T-helper 17 cell (primary cell): ENCODE measurements at regions not wholly inside any gene's neighbourhood (a gene's known extent, or its start where the extent isn't known, plus 50 kb on each side); places are given as distances from the start of the nearest gene placed in this dataset.

Source experiments
- ATAC-seq: fragments of 150-1000 bp; cut with Tn5 transposase; 2 replicates; pipeline ENCODE4 v1.10.0; 2021; ENCODE audit warnings: mild to moderate bottlenecking, moderate library complexity
- DNase-seq, 3 donors: peaks; one replicate each; pipeline versions ENCODE4 v3.0.0 to v3.0.0-alpha.2; 2020 to 2021
- H3K9me3 ChIP-seq: one replicate; pipeline ENCODE4 v1.7.0; 2013; ENCODE audit warnings: low read length, mild to moderate bottlenecking; ENCODE audit not compliant: control insufficient read depth, poor library complexity, severe bottlenecking
- H3K27ac Mint-ChIP-seq: one replicate; pipeline ENCODE4 v1.8.0; 2022; ENCODE audit warnings: mild to moderate bottlenecking, moderate library complexity, mixed read lengths
- H3K27me3 Mint-ChIP-seq: one replicate; pipeline ENCODE4 v1.8.0; 2022; ENCODE audit warnings: mixed read lengths
- H3K36me3 Mint-ChIP-seq: one replicate; pipeline ENCODE4 v1.8.0; 2022; ENCODE audit warnings: low read depth, mixed read lengths
- H3K4me1 Mint-ChIP-seq: one replicate; pipeline ENCODE4 v1.8.0; 2022; ENCODE audit warnings: mild to moderate bottlenecking, mixed read lengths
- H3K4me3 Mint-ChIP-seq: one replicate; pipeline ENCODE4 v1.8.0; 2022; ENCODE audit warnings: mild to moderate bottlenecking, moderate library complexity, mixed read lengths

GRCh38 chr15:93852761-93853160, 378.6 kb upstream of the MCTP2 start:
- no peak for ATAC-seq
- no peaks in the 10 kb centered on the region for H3K27me3 Mint-ChIP-seq
- no peaks in the 10 kb centered on the region for H3K4me1 Mint-ChIP-seq
- DNase-seq = no peak
- no peak overlapping the region for H3K4me3 Mint-ChIP-seq
- no peaks in the 10 kb centered on the region for H3K36me3 Mint-ChIP-seq
- H3K27ac Mint-ChIP-seq = no peak overlapping the region
- no peaks in the 10 kb centered on the region for H3K9me3 ChIP-seq

GRCh38 chr15:93848490-93848889, 382.9 kb upstream of the MCTP2 start:
- H3K4me1 Mint-ChIP-seq = no peaks in the 10 kb centered on the region
- H3K4me3 Mint-ChIP-seq = no peak overlapping the region
- H3K9me3 ChIP-seq = no peaks in the 10 kb centered on the region
- H3K36me3 Mint-ChIP-seq = no peaks in the 10 kb centered on the region
- no peaks in the 10 kb centered on the region for H3K27me3 Mint-ChIP-seq
- no peak for ATAC-seq
- no peak overlapping the region for H3K27ac Mint-ChIP-seq
- DNase-seq = no peak

- Mint-ChIP-seq H3K27me3 (no peaks in the 10 kb centered on the region), H3K4me1 (no peaks in the 10 kb centered on the region), H3K27ac (no peak overlapping the region), H3K36me3 (no peaks in the 10 kb centered on the region), H3K4me3 (no peak overlapping the region)
- no peaks in the 10 kb centered on the region for H3K9me3 ChIP-seq
- no peak for DNase-seq
- ATAC-seq = no peak
Measured at GRCh38 chr15:93848076-93848475, 383.3 kb upstream of the MCTP2 start.

GRCh38 chr15:93846148-93846547, 385.2 kb upstream of the MCTP2 start:
- no peaks in the 10 kb centered on the region for H3K27me3 Mint-ChIP-seq
- no peaks in the 10 kb centered on the region for H3K36me3 Mint-ChIP-seq
- H3K4me3 Mint-ChIP-seq = no peak overlapping the region
- no peak overlapping the region for H3K27ac Mint-ChIP-seq
- DNase-seq = no peak
- no peak for ATAC-seq
- no peaks in the 10 kb centered on the region for H3K9me3 ChIP-seq
- no peaks in the 10 kb centered on the region for H3K4me1 Mint-ChIP-seq

GRCh38 chr15:93837450-93837849, 393.9 kb upstream of the MCTP2 start:
- no peaks in the 10 kb centered on the region for H3K4me1 Mint-ChIP-seq
- H3K36me3 Mint-ChIP-seq = no peaks in the 10 kb centered on the region
- DNase-seq = no peak
- H3K4me3 Mint-ChIP-seq = no peak overlapping the region
- H3K27me3 Mint-ChIP-seq = peaks cover 17% of the 10 kb centered on the region
- no peak overlapping the region for H3K27ac Mint-ChIP-seq
- H3K9me3 ChIP-seq = no peaks in the 10 kb centered on the region
- no peak for ATAC-seq

DNA sequence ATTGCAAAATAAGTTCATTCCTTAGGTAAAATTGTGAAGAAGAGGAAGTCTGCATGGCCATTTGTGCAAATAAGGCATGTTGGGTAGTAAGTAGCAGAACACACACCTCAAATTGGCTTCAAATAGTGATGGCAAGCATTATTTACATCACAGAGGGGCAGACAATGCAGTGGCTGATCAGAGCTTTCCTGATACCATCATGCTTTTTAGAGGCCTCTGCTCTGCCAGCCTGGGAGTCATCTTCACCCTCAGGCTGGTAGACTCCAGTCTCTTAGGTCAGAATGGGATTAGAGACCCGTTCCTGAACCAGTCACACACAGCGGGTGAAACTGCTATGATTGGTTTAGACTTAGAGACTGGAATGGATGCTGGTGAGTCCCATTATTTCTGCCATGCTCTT, 396.0 kb upstream of the MCTP2 start:
- no peak overlapping the region for H3K27ac Mint-ChIP-seq
- no peaks in the 10 kb centered on the region for H3K36me3 Mint-ChIP-seq
- ATAC-seq = no peak
- DNase-seq = no peak
- H3K9me3 ChIP-seq = no peaks in the 10 kb centered on the region
- H3K27me3 Mint-ChIP-seq = peaks cover 25% of the 10 kb centered on the region
- H3K4me3 Mint-ChIP-seq = no peak overlapping the region
- H3K4me1 Mint-ChIP-seq = no peaks in the 10 kb centered on the region

GRCh38 chr15:93831641-93832040, 399.7 kb upstream of the MCTP2 start:
- Mint-ChIP-seq H3K27me3 (peaks cover 26% of the 10 kb centered on the region), H3K4me1 (no peaks in the 10 kb centered on the region), H3K36me3 (no peaks in the 10 kb centered on the region), H3K4me3 (no peak overlapping the region), H3K27ac (no peak overlapping the region)
- ATAC-seq (no peak), DNase-seq (no peak)
- no peaks in the 10 kb centered on the region for H3K9me3 ChIP-seq

DNA sequence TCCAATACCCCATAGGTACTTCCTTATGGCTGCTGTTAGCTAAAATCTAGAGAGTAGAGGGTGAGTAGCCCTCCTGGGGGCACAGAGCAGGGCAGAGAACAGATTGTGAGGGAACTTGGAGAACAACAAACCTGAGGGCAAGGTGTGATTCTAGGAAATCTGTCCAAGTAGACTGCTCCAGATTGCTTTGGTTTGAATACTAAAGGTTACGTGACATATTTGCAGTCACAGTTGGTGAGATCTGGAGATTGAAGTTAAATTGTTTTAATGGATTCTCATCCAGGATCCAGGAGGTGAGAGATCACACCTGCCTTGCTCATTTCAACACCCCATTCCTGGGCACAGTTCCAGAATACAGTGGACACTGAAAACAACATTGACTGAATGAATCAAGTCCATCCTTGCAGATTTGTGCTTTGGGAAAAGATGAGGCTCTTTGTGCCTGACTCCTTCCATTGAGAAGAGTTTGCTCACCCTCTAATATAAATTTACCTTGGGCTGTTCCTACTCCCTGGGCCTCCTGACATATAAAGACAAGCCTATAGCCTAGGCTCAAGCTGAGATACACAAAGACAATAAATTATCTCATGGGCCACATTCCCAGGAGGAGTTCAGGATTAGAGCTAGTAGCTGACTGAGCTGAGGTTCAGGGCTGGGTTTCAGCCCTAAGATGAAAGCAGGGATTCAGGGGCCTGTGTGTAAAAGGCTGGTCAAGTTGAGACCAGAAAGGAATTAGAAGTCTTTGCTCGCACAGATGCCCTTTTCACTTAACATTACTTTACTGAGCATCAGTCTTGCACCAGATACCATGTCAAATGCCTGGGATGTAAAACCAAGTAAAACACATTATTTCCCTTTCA, 400.9 kb upstream of the MCTP2 start:
- Mint-ChIP-seq H3K36me3 (no peaks in the 10 kb centered on the region), H3K27me3 (peaks cover 19% of the 10 kb centered on the region), H3K4me3 (no peak overlapping the region), H3K4me1 (no peaks in the 10 kb centered on the region), H3K27ac (no peak overlapping the region)
- no peak for ATAC-seq
- no peaks in the 10 kb centered on the region for H3K9me3 ChIP-seq
- DNase-seq = no peak

- H3K27ac Mint-ChIP-seq = no peak overlapping the region
- H3K9me3 ChIP-seq = no peaks in the 10 kb centered on the region
- no peak overlapping the region for H3K4me3 Mint-ChIP-seq
- H3K27me3 Mint-ChIP-seq = peaks cover 13% of the 10 kb centered on the region
- DNase-seq = no peak
- H3K4me1 Mint-ChIP-seq = no peaks in the 10 kb centered on the region
- no peaks in the 10 kb centered on the region for H3K36me3 Mint-ChIP-seq
- no peak for ATAC-seq
Measured at GRCh38 chr15:93829115-93829870, 402.1 kb upstream of the MCTP2 start.

DNA sequence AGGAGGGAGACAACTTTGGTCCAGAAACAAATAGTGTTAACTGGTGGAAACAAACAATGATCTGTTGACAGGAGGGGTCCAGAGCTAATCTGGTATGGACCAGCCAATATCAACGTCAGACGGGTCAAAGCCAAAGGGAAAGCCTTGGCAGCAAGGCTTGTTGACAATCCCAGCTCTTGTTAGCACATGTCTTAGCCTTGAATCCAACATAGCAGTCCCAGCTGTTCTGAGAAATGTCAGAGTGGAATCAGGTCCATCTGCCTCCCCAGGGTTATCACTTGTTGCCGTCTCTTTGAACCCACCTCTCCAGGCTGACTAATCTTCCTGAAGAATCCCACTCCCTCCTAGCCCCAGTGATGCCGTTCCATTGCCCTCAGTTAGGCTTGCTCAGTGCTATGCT, 404.6 kb upstream of the MCTP2 start:
- no peak for DNase-seq
- ATAC-seq = no peak
- H3K27ac Mint-ChIP-seq = no peak overlapping the region
- H3K9me3 ChIP-seq = no peaks in the 10 kb centered on the region
- H3K4me3 Mint-ChIP-seq = no peak overlapping the region
- no peaks in the 10 kb centered on the region for H3K4me1 Mint-ChIP-seq
- no peaks in the 10 kb centered on the region for H3K36me3 Mint-ChIP-seq
- peaks cover 13% of the 10 kb centered on the region for H3K27me3 Mint-ChIP-seq

DNA sequence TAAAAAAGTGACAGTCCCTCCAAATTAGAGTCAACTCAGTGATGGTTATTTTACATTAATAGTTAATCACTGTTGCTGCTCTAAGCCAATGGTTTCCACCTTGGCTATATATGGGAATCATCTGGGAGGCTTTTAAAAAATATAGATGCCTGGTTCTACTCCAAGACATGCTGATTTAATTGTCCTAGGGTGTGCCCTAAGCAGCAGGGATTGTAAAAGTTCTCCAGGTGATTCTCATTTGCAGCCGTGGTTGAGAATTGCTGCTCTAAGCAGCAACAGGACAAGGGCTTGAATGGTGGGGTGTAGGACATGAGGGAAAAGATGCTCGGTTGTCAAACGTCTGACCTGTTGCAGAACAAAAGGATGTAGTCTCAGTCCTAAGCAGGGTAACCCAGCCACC, 405.1 kb upstream of the MCTP2 start:
- H3K4me1 Mint-ChIP-seq = no peaks in the 10 kb centered on the region
- H3K27me3 Mint-ChIP-seq = peaks cover 12% of the 10 kb centered on the region
- no peak for ATAC-seq
- H3K36me3 Mint-ChIP-seq = no peaks in the 10 kb centered on the region
- no peak overlapping the region for H3K27ac Mint-ChIP-seq
- no peak for DNase-seq
- no peak overlapping the region for H3K4me3 Mint-ChIP-seq
- no peaks in the 10 kb centered on the region for H3K9me3 ChIP-seq

DNA sequence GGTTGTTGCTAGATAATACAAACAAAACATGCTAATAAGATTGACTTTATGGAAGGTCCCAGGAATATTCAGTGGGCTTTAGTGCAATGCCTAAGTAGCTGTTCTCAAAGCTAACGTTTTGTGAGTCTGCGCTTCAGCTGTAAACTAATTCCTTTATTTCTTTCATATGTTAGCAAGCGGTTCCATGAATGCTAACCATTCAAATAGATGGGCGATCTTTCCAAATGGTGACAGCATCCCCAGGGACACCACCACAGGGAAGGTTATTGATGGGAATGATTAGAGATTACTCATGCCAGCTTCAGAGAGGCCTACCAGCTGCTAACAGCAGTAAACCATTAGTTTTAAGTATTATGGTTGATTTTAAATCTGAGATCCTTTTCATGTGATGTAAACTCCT, 405.7 kb upstream of the MCTP2 start:
- ATAC-seq (no peak), DNase-seq (no peak)
- H3K36me3 Mint-ChIP-seq = no peaks in the 10 kb centered on the region
- H3K9me3 ChIP-seq = no peaks in the 10 kb centered on the region
- H3K27ac Mint-ChIP-seq = no peak overlapping the region
- no peaks in the 10 kb centered on the region for H3K4me1 Mint-ChIP-seq
- peaks cover 6% of the 10 kb centered on the region for H3K27me3 Mint-ChIP-seq
- no peak overlapping the region for H3K4me3 Mint-ChIP-seq

DNA sequence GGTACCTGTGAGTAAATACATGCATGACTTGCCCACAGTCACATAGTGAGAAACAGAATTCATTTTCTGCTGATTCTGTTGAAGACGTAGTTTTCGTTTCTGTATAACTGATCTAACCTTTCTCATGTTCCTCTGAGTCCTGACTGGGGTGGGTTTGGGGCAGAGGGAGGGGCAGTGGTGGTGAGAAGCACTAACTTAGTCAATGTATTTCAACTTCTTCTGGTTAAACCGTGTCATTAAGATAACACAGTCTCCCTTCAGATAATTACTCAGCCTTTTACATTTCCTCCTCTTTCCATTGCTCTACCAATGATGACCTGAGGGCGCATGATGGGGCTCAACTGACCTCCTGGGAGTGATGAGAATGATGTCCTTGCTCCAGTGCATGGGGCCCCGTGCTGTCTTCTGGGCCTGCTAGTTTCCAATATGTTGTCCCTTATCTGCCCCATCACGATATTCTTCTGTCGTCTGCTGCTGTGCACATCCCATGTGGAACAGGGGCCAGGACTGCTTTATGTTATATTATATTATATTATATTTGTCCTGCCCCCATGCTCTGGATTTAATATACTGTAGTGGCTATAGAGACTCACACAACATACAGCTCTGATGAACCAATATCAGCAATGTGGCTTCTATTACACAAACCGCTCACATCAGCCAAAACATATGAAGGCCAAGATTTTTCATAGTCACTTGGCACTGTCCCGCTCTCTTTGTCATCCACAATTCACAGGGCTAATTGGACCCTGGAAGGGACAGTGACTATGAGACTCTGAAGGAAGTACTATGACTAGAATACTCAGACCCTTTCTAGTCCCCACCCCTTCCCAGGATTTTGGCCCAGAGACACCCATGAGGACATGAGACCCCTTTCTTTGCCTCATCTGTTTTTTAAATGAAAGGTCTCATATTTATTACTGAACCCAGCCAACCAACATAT, 407.1 kb upstream of the MCTP2 start:
- no peak for DNase-seq
- no peak overlapping the region for H3K27ac Mint-ChIP-seq
- H3K4me1 Mint-ChIP-seq = no peaks in the 10 kb centered on the region
- peaks cover 5% of the 10 kb centered on the region for H3K27me3 Mint-ChIP-seq
- no peak for ATAC-seq
- no peak overlapping the region for H3K4me3 Mint-ChIP-seq
- no peaks in the 10 kb centered on the region for H3K9me3 ChIP-seq
- no peaks in the 10 kb centered on the region for H3K36me3 Mint-ChIP-seq
